ENCODE measurements at regions not wholly inside any gene's neighbourhood (a gene's known extent, or its start where the extent isn't known, plus 50 kb on each side); places are given as distances from the start of the nearest gene placed in this dataset.

- TF ChIP-seq CTCF (IDR thresholded peaks at IDR 0.05; ENCODE audit: low read depth, low read length, missing control alignments) = no peak
- H3K4me3 ChIP-seq (ENCODE audit: low read depth, low read length) = no peak overlapping the region
- in situ Hi-C loops (cut with HindIII; ENCODE audit: low sequenced_read_pairs) = no loop called here
- DNase-seq (ENCODE audit: low read depth) = peak; percentile 92
Observed at GRCh38 chr3:146953511-146953981, 348.4 kb upstream of the PLSCR5 start.

- TF ChIP-seq CTCF (IDR thresholded peaks at IDR 0.05; ENCODE audit: low read depth, low read length, missing control alignments) = no peak
- H3K4me3 ChIP-seq (ENCODE audit: low read depth, low read length) = no peak overlapping the region
- no peak for DNase-seq (ENCODE audit: low read depth)
- in situ Hi-C loops (cut with HindIII; ENCODE audit: low sequenced_read_pairs) = no loop called here
Observed at GRCh38 chr3:146948985-146949384, 343.8 kb upstream of the PLSCR5 start.

- DNase-seq (ENCODE audit: low read depth) = no peak
- in situ Hi-C loops (cut with HindIII; ENCODE audit: low sequenced_read_pairs) = no loop called here
- no peak overlapping the region for H3K4me3 ChIP-seq (ENCODE audit: low read depth, low read length)
- no peak for TF ChIP-seq CTCF (IDR thresholded peaks at IDR 0.05; ENCODE audit: low read depth, low read length, missing control alignments)
Observed at GRCh38 chr3:146948186-146948585, 343.0 kb upstream of the PLSCR5 start.

GRCh38 chr3:146929696-146930095 lies 324.6 kb upstream of the PLSCR5 start:
- in situ Hi-C loops (cut with HindIII; ENCODE audit: low sequenced_read_pairs) = no loop called here
- no peak for TF ChIP-seq CTCF (IDR thresholded peaks at IDR 0.05; ENCODE audit: low read depth, low read length, missing control alignments)
- no peak overlapping the region for H3K4me3 ChIP-seq (ENCODE audit: low read depth, low read length)
- DNase-seq (ENCODE audit: low read depth) = no peak

- in situ Hi-C loops (cut with HindIII; ENCODE audit: low sequenced_read_pairs) = no loop called here
- TF ChIP-seq CTCF (IDR thresholded peaks at IDR 0.05; ENCODE audit: low read depth, low read length, missing control alignments) = no peak
- H3K4me3 ChIP-seq (ENCODE audit: low read depth, low read length) = no peak overlapping the region
- DNase-seq (ENCODE audit: low read depth) = no peak
Observed at GRCh38 chr3:146928421-146929059, 323.4 kb upstream of the PLSCR5 start.

GRCh38 chr3:146921693-146922092 lies 316.5 kb upstream of the PLSCR5 start:
- no peak overlapping the region for H3K4me3 ChIP-seq (ENCODE audit: low read depth, low read length)
- no peak for TF ChIP-seq CTCF (IDR thresholded peaks at IDR 0.05; ENCODE audit: low read depth, low read length, missing control alignments)
- no peak for DNase-seq (ENCODE audit: low read depth)
- in situ Hi-C loops (cut with HindIII; ENCODE audit: low sequenced_read_pairs) = no loop called here
